Common myeloid progenitor, CD34-positive (primary cell): ENCODE measurements at regions not wholly inside any gene's neighbourhood (a gene's known extent, or its start where the extent isn't known, plus 50 kb on each side); places are given as distances from the start of the nearest gene placed in this dataset.

Experiments used
- CTCF ChIA-PET: fragments of 350-600 bp; sonication (Branson Sonifier 250); formaldehyde crosslinking; loops from one replicate; lab custom pipeline; 2021; ENCODE audit warnings: antibody characterized with exemption; lab: Charles Lee
- POLR2A ChIA-PET: fragments of 350-600 bp; sonication (Branson Sonifier 250); formaldehyde crosslinking; loops from one replicate; lab custom pipeline; 2021; ENCODE audit warnings: antibody characterized with exemption; lab: Charles Lee
- DNase-seq, 3 donors: peaks; one replicate each; pipeline versions ENCODE4 v3.0.0 to v3.0.0-alpha.2; 2013
- H3K27ac ChIP-seq, 2 experiments: 1 replicate in 1 of 2; 2 replicates in 1 of 2; pipeline ENCODE4 v1.7.0; 2013; ENCODE audit warnings: inconsistent platforms in 2 of 2, low read length in 2 of 2, mild to moderate bottlenecking in 2 of 2, low read depth in 1 of 2, moderate library complexity in 1 of 2; ENCODE audit not compliant: severe bottlenecking in 2 of 2, insufficient read depth in 1 of 2, poor library complexity in 1 of 2
- H3K27me3 ChIP-seq, 5 experiments: replicated peaks in 2 of 5; 1 replicate in 3 of 5; 2 replicates in 2 of 5; pipeline versions ENCODE4 v1.6.1 to v1.7.0; 2013; ENCODE audit warnings: low read length in 4 of 5, mild to moderate bottlenecking in 2 of 5, moderate library complexity in 2 of 5, inconsistent platforms in 1 of 5; ENCODE audit not compliant: insufficient read depth in 5 of 5, control insufficient read depth in 4 of 5
- H3K36me3 ChIP-seq, 4 experiments: 1 replicate in 2 of 4; 2 replicates in 2 of 4; pipeline versions ENCODE4 v1.6.1 to v1.7.0; 2013; ENCODE audit warnings: low read length in 3 of 4, control low read depth in 1 of 4, mild to moderate bottlenecking in 1 of 4; ENCODE audit not compliant: control insufficient read depth in 4 of 4, insufficient read depth in 4 of 4
- H3K4me1 ChIP-seq, 4 experiments: 1 replicate in 3 of 4; 2 replicates in 1 of 4; pipeline versions ENCODE4 v1.6.1 to v1.7.1; 2013; ENCODE audit warnings: low read length in 3 of 4, mild to moderate bottlenecking in 3 of 4, control low read depth in 1 of 4, inconsistent platforms in 1 of 4, moderate library complexity in 1 of 4; ENCODE audit not compliant: control insufficient read depth in 4 of 4, insufficient read depth in 4 of 4; ENCODE audit errors: control extremely low read depth in 1 of 4
- H3K4me3 ChIP-seq, 7 experiments: 1 replicate in 4 of 7; 2 replicates in 3 of 7; pipeline versions ENCODE4 v1.5.1 to v1.7.0; 2013; ENCODE audit warnings: mild to moderate bottlenecking in 7 of 7, low read length in 6 of 7, moderate library complexity in 6 of 7, inconsistent platforms in 2 of 7, low read depth in 2 of 7, control low read depth in 1 of 7; ENCODE audit not compliant: insufficient read depth in 4 of 7, control insufficient read depth in 1 of 7; ENCODE audit errors: extremely low read depth in 1 of 7
- H3K9me3 ChIP-seq, 5 experiments: 1 replicate in 4 of 5; 2 replicates in 1 of 5; pipeline versions ENCODE4 v1.6.1 to v1.7.1; 2013; ENCODE audit warnings: low read length in 4 of 5, mild to moderate bottlenecking in 2 of 5, inconsistent platforms in 1 of 5, low read depth in 1 of 5, moderate library complexity in 1 of 5; ENCODE audit not compliant: control insufficient read depth in 4 of 5, insufficient read depth in 2 of 5; ENCODE audit errors: control extremely low read depth in 1 of 5
- WGBS: methylation state at CpG from one replicate; pipeline ENCODE4 v1.1.5; 2013; ENCODE audit not compliant: insufficient coverage; 5-methylcytosine and 5-hydroxymethylcytosine counted together

DNA sequence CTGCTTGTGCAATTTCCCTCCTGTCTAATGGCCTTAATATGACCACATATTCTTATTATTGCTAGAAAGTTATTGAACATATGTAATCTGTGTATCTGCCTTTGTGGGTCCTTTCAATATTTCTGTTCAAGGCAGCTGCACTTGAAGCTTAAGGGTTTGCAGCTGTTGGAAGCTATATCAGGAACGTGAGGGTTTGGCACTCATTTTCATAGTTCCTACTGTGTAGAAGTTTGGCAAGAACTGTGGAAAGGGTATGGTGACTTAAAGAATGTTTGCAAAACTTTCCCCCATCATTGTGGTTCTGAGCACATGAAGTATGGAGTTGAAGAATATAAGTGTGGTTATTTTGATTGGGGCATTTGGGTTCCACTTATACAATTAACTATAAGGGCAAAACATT, 144.7 kb upstream of the SEMA3A start:
- POLR2A ChIA-PET, result no interaction called here
- DNase-seq, result no peak
- no peak overlapping the region for H3K27ac ChIP-seq
- CTCF ChIA-PET, result no interaction called here
- no peaks in the 10 kb centered on the region for H3K27me3 ChIP-seq
- peaks cover 0 to 10% (median 2%) of the 10 kb centered on the region in 4 experiments for H3K4me1 ChIP-seq
- no peak overlapping the region for H3K4me3 ChIP-seq
- H3K9me3 ChIP-seq, result no peaks in the 10 kb centered on the region
- no peaks in the 10 kb centered on the region for H3K36me3 ChIP-seq
- WGBS, result no CpG with 5 or more reads among the region's 1 CpG

DNA sequence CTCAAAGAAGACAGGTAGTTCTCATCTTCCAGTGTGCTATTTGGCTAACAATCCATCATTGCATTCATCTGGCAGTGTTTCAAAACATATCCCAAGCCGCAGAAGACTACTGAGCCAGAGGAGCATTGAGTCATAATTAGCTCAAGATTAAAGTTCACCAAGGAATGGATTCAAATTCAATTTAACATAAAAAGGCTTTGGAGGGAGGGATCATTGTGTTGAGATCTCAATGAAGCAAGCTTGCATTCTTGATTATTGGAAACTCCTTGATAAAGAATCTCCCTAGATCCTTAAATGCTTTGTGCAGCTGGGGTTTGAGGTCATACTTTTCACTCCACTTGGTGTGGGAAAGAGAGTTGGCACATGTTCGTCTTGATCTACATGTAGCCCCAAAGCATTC, 142.8 kb upstream of the SEMA3A start:
- DNase-seq, result no peak
- no peak overlapping the region for H3K27ac ChIP-seq
- peaks cover 0 to 10% (median 2%) of the 10 kb centered on the region in 4 experiments for H3K4me1 ChIP-seq
- POLR2A ChIA-PET, result no interaction called here
- no peaks in the 10 kb centered on the region for H3K9me3 ChIP-seq
- H3K4me3 ChIP-seq, result no peak overlapping the region
- no peaks in the 10 kb centered on the region for H3K36me3 ChIP-seq
- CTCF ChIA-PET, result no interaction called here
- WGBS, result 100% methylated on average over 1 of the region's 2 CpGs
- H3K27me3 ChIP-seq, result no peaks in the 10 kb centered on the region

DNA sequence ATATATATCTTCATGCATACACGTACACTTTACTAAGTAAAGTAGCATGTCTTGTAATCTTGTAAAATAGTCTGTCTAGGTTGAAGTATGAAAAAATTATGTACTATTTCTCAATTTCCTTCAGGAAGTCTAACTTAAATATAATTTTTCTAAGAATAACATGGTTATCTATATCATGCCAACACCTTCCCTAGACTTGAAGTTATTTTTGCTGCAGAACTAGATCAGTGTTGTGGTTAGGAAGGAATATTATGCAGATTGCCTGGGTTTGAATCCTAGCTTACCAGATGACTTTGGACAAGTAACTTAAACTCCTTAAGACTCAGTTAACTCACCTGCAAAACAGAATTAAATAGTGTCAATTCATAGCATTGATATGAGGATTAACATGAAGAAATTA, 142.2 kb upstream of the SEMA3A start:
- Histone ChIP-seq H3K36me3 (no peaks in the 10 kb centered on the region), H3K27me3 (no peaks in the 10 kb centered on the region), H3K27ac (no peak overlapping the region), H3K4me3 (no peak overlapping the region), H3K9me3 (no peaks in the 10 kb centered on the region), H3K4me1 (peaks cover 0 to 10% (median 2%) of the 10 kb centered on the region in 4 experiments)
- ChIA-PET POLR2A (no interaction called here), CTCF (no interaction called here)
- DNase-seq, result no peak
- no CpG with 5 or more reads among the region's 1 CpG for WGBS

DNA sequence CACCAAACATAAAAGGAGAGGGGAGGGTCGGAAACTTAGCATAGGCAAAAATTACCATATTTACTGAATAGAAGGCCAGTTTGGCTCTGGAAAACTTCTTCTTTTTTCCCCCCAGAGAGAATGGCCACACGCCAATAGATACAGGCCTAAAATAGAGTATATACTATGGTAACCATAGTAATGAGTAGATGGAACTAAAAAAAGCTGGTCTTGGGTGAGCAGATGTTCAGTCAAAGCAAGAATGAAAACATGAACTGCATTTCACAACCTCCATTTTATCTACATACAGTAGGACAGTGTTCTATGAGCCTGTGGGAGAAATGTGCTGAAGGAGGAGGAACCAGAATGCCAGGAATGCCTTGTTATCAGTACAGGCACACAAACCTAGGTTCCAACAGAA, 141.7 kb upstream of the SEMA3A start:
- H3K27ac ChIP-seq, result no peak overlapping the region
- POLR2A ChIA-PET, result no interaction called here
- CTCF ChIA-PET, result no interaction called here
- no peak overlapping the region for H3K4me3 ChIP-seq
- no peaks in the 10 kb centered on the region for H3K9me3 ChIP-seq
- peak in 1 of 3 donors; percentile 5 for DNase-seq
- H3K27me3 ChIP-seq, result no peaks in the 10 kb centered on the region
- H3K36me3 ChIP-seq, result no peaks in the 10 kb centered on the region
- H3K4me1 ChIP-seq, result peaks cover 0 to 10% (median 2%) of the 10 kb centered on the region in 4 experiments
- WGBS, result no CpG with 5 or more reads among the region's 2 CpGs

DNA sequence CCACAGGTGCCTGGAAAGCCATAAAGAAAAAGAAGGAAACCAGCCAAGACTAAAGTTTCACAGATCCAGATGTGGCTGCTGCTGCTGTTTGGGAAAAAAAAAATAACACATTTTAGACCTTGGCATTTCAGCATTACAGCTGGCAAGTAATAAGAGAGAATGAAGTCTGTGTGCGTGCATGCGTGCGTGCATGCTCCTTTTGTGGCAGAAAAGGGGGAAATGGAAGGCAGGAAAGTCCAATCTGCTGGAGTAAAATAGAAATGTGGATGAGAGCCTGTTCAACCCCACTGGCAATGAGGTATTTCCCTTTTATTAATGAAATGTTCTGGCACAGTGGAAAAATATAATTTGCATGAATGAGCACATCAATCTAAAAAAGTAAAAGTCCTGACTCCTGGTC, 137.0 kb upstream of the SEMA3A start:
- Histone ChIP-seq H3K27me3 (no peaks in the 10 kb centered on the region), H3K4me1 (peaks cover 0 to 4% (median 1%) of the 10 kb centered on the region in 4 experiments), H3K4me3 (no peak overlapping the region), H3K36me3 (no peaks in the 10 kb centered on the region), H3K27ac (no peak overlapping the region), H3K9me3 (no peaks in the 10 kb centered on the region)
- DNase-seq, result no peak
- 100% methylated on average over 3 of the region's 3 CpGs for WGBS
- ChIA-PET POLR2A (no interaction called here), CTCF (interaction anchor here (1.1 kb wide), 1 partner anchor 13 kb away, joined by 5 read pairs; no protein-coding TSS in a partner anchor)

DNA sequence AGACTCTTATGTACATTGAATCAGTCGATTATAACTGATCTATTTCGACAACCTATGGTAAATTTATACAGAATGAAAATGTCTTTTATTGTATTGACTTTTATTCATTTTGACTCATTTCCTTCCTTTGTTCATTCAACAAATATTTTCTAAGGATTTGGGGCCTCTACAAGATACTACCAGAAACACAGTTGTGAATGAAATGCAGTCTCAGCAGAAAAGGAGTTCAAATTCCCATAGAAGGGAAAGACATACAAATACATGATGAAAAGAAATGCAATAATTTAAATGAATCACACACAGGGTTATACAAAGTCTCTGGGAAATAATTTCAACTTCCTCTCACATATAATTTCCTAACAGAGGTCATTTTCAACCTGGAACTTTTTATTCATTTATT, 134.0 kb upstream of the SEMA3A start:
- no peak for DNase-seq
- Histone ChIP-seq H3K4me1 (no peaks in the 10 kb centered on the region), H3K9me3 (no peaks in the 10 kb centered on the region), H3K4me3 (no peak overlapping the region), H3K36me3 (no peaks in the 10 kb centered on the region), H3K27ac (no peak overlapping the region), H3K27me3 (no peaks in the 10 kb centered on the region)
- CTCF ChIA-PET, result no interaction called here
- POLR2A ChIA-PET, result no interaction called here
- no CpG with 5 or more reads among the region's 2 CpGs for WGBS

DNA sequence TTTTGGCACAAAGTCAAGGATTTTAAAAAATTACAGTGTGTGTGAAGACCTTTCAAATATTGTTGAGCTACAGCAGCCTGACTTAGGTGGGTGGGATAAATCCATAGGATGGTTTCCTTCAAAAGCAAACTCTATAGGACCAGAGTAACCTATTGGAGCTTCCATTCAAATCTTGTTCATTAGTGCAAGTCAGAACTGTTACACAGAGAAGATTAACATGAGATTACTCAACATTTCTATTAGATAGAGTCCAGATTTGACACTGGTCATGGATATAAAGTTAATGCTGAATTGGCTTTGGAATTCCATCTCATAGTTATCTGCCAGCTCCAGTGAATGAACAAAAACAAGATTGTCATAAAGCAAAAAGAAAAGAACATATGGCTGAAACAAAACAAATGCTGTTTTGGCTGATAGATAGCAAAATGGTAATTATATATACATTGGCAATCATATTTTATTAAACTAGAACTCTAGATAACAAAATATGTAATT, 129.6 kb upstream of the SEMA3A start:
- H3K9me3 ChIP-seq, result no peaks in the 10 kb centered on the region
- no peaks in the 10 kb centered on the region for H3K4me1 ChIP-seq
- H3K4me3 ChIP-seq, result no peak overlapping the region
- no peak overlapping the region for H3K27ac ChIP-seq
- no peak for DNase-seq
- H3K27me3 ChIP-seq, result no peaks in the 10 kb centered on the region
- no peaks in the 10 kb centered on the region for H3K36me3 ChIP-seq
- ChIA-PET CTCF (no interaction called here), POLR2A (no interaction called here)
